ENCODE measurements at regions not wholly inside any gene's neighbourhood (a gene's known extent, or its start where the extent isn't known, plus 50 kb on each side); places are given as distances from the start of the nearest gene placed in this dataset.
"Not testable (repeated sequence)": the region's sequence is repeated elsewhere in the genome, so short reads cannot be mapped to it uniquely, and the experiment has no call there.

DNA sequence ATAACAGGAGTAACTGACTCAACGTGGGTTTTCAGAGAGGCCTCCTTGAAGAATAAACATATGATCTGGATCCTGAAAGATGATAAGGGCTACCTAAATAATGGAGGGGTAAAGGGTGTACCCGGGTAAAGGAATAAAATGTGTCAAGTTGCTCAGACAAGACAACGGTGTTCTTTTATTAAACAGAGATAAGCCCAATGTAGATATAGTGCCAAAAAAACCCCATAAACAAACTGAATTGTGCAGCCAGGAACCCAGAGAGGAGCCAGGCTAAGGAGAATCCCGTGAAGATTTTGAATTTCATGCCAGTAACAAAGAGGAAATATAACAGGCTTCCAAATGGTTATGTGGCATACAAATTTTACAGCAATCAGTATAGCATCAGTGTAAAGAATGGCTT lies 618.2 kb downstream of the CPS1 start:
- no peak for DNase-seq (ENCODE audit: low read depth)
- H3K4me3 ChIP-seq (ENCODE audit: low read depth, low read length), result no peak overlapping the region

DNA sequence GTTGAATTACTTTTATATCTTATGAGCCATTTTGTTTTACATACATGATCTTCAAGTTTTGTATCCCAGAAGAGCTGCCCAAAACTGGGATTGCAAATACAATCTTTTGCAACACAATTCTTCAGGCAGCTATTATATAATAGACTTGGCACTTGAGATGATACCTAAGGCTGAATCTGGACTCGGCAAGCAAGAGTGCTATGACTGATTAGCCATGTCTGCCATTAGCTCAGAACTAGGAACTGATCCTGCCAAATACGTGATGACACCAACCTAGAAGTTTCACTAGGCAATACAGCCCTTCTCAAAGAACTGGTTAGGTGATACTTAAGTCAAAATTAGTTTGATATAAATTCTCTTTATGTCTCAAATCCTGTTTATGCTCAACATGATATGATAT lies 619.6 kb downstream of the CPS1 start:
- no peak overlapping the region for H3K4me3 ChIP-seq (ENCODE audit: low read depth, low read length)
- DNase-seq (ENCODE audit: low read depth), result no peak

DNA sequence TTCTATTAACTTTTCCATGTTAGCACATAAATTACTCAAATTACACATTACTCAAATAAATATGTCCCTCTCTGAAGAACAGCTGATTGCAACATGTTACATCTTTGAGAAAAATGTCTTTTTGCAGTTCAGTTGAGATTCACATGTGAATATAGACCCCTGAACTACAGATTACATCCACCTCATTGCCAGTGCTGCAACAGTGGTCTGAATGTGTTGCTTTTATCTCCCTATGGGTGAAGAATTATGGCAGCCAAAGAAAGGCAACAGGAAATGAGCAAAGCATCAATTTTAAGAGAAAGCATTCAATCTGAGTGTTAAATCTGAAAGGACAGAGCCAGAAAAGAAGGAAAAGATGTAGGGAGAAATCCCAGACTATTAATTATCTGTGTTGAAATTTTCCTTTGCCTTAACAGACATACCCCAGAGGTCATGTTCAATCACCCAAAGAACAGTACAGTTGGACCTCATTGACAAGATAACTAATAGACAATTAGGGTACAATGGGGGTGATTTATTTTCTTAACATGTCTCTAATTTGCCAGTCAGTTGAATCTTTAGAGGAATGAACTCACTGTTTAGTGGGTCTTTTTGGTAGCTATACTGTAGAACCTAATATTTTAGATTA lies 620.2 kb downstream of the CPS1 start:
- no peak overlapping the region for H3K4me3 ChIP-seq (ENCODE audit: low read depth, low read length)
- no peak for DNase-seq (ENCODE audit: low read depth)

DNA sequence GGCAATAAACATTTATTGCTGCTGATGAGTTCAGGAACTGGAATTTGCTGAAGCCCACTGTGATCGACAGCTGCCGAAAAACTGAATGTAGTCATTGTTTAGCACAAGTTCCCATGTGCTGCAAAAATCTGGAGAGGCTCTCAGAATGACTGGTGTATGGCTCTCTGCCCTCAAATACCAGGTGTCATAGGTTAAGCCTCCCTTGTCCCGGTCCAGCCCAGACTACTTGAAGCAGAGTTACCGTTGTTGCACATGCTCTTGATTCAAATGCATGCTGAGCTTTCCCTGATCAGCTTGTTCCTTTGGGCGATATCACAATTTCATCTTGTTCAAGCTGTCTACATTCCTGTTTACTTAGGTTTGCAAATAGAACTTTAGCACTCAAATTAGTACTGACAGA lies 625.2 kb downstream of the CPS1 start:
- DNase-seq (ENCODE audit: low read depth), result peak; percentile 8
- H3K4me3 ChIP-seq (ENCODE audit: low read depth, low read length), result no peak overlapping the region

DNA sequence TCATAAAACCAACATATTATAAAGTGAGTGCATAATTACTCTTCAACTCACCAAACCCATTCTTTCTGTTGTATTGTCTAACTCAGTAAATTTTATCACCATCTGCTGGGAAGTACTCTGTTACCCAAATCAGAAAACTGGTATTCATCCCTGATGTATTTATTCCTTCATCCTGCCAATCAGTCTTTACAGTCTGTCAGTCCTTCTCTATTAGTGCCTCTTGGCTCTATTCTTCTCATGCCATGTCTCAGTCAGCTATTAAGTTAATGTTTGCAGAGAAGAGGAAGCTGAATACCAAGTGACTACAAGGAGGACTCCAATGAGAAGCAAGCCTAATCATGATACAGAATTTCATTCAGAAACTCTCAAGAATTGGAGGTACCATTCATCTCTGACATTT lies 631.2 kb downstream of the CPS1 start:
- H3K4me3 ChIP-seq (ENCODE audit: low read depth, low read length), result no peak overlapping the region
- no peak for DNase-seq (ENCODE audit: low read depth)

DNA sequence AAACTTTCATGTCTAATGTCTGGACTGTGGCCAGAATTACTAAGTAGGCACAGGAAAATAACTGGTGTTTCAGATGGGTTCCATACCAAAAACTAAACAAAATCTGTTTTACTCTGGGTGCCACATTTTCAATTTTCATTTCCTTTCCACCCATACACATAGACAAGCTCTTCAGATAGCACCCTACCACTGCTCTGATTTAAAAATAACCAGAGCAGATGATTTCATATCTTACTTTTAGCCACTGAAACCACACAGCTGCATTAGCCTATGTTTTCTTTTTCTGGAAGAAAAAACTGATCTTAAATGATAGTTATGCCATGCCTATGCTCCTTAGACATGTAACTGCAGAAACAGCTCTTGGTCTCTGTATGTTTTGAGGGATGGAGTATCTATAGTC lies 647.6 kb downstream of the CPS1 start:
- no peak overlapping the region for H3K4me3 ChIP-seq (ENCODE audit: low read depth, low read length)
- no peak for DNase-seq (ENCODE audit: low read depth)

DNA sequence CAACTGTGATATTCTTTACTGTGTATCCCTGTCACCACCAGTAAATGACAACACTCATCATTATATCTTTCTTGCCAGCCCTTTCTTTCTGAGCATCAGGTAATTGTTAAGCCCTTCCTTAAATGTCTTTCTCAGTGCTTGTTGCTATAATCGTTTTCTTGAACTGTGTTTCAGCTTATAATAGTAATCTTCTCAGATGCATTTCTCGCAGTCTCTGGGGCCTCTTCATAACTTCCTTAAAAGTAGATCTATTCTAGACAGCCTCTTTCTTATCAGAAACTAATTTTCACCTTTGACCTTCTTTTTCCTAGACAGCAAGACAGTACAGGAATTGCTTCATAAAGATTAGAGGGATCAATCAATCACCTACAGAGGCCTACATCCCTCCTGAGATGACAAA lies 648.1 kb downstream of the CPS1 start:
- no peak overlapping the region for H3K4me3 ChIP-seq (ENCODE audit: low read depth, low read length)

DNA sequence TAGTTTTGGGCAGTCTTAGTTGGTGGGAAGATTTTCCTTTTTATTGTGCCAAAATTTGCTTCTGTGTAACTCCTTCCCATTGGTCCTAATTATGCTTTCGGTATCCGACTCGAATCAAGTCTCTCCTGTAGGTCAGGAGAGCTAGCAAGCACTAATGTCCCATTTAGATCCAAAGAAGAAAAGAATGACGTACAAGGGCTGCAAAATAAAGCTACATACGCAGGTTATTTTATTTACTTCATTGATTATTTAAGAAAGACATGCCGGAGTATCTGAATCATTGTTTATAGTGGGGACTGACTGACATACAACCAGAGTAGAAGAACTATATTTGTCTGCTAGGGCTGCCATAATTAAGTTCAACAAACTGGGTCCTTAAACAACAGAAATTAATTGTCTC lies 648.5 kb downstream of the CPS1 start:
- no peak for DNase-seq (ENCODE audit: low read depth)
- no peak overlapping the region for H3K4me3 ChIP-seq (ENCODE audit: low read depth, low read length)

More for the DNA sequence above, 648.1 kb downstream of the CPS1 start:
- no peak for DNase-seq (ENCODE audit: low read depth)

DNA sequence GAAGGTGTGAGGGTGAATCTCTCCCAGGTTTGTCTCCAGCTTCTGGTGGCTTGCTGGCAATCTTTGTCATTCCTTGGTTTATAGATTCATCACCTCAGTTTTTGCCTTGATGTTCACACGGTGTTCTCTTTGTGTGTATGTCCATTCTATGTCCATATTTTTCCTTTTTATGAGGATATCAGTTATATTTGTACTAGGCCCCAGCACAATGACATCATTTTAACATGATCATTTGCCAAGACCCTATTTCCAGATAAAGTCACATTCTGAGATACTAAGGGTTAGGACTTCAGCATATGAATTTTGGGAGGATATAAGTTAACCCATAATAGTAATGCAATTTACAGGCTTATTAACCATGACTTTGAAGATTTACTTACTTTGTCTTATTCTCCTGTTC lies 649.0 kb downstream of the CPS1 start:
- DNase-seq (ENCODE audit: low read depth), result no peak
- H3K4me3 ChIP-seq (ENCODE audit: low read depth, low read length), result no peak overlapping the region

DNA sequence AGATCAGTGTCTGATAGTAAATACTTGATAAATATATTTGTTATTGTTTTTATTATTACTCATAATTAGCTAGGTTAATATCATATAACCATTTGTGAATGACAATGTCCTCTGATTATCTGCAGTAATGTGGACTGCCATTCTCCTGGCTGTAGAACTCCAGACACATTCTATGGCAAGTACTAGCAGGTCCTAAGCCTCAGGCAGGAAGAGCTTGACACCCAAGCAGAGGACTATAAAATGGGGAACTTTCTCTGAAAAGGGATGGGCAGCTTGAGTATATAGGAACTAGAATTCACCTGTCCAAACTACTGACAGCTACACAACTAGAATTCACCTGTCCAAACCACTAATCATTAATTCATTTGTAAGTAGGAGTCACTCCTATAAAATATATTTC lies 649.4 kb downstream of the CPS1 start:
- no peak overlapping the region for H3K4me3 ChIP-seq (ENCODE audit: low read depth, low read length)
- DNase-seq (ENCODE audit: low read depth), result no peak

DNA sequence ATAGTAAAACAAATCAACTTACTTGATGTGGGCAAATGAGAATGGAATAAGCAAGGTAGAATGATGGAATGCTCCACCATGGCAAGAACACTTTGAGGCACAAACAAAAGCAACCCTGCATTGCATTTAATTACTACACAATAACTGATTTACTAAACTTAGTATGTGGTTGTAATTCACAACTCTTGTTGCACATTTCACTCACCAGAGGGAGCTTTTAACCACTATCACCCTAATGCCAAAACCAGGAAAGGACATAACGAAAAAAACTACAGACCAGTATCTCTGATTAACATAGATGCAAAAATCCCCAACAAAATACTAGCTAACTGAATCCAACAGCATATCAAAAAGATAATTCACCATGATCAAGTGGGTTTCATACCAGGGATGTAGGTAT lies 659.8 kb downstream of the CPS1 start:
- no peak overlapping the region for H3K4me3 ChIP-seq (ENCODE audit: low read depth, low read length)
- no peak for DNase-seq (ENCODE audit: low read depth)

DNA sequence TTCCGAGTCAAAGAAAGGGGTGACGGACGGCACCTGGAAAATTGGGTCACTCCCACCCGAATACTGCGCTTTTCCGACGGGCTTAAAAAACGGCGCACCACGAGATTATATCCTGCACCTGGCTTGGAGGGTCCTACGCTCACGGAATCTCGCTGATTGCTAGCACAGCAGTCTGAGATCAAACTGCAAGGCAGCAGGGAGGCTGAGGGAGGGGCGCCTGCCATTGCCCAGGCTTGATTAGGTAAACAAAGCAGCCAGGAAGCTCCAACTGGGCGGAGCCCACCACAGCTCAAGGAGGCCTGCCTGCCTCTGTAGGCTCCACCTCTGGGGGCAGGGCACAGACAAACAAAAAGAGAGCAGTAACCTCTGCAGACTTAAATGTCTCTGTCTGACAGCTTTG lies 663.1 kb downstream of the CPS1 start:
- DNase-seq (ENCODE audit: low read depth); H3K4me3 ChIP-seq (ENCODE audit: low read depth, low read length): not testable (repeated sequence)

DNA sequence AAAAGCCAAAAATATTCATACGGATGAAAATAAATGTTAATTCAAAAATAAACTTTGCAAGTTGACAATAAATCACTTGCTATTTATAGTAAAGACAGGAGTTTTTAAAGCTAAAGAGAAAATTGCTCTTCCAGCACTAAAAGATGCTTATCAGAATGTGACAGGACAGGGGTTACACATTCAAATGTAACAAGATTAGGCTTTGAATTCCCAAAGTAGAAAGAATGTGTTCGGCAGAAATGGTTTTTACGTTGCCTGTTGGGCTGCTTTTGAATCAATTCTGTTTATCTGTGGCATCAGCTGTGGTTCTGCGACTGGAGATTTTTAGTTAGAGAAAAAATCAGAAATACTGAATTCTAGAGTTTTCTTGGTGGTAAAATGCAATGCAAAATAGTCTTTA lies 669.4 kb downstream of the CPS1 start:
- no peak for DNase-seq (ENCODE audit: low read depth)
- H3K4me3 ChIP-seq (ENCODE audit: low read depth, low read length), result no peak overlapping the region

DNA sequence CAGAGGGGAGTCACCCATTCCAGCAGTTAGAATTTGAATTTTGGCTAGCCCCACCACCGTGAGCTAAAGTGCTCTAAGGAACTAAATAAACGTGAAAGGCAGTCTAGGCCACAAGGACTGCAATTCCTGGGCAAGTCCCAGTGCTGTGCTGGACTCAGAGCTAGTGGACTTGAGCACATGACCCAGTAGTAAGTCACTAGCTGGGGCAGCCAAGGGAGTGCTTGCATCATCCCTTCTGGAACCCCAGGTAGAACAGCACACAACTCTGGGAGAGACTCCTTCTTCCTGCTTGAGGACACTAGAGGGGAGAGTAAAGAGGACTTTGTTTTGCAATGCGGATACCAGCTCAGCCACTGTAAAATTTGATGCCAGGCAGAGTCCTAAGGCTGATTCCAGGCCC lies 672.2 kb downstream of the CPS1 start:
- no peak overlapping the region for H3K4me3 ChIP-seq (ENCODE audit: low read depth, low read length)
- DNase-seq (ENCODE audit: low read depth), result no peak

DNA sequence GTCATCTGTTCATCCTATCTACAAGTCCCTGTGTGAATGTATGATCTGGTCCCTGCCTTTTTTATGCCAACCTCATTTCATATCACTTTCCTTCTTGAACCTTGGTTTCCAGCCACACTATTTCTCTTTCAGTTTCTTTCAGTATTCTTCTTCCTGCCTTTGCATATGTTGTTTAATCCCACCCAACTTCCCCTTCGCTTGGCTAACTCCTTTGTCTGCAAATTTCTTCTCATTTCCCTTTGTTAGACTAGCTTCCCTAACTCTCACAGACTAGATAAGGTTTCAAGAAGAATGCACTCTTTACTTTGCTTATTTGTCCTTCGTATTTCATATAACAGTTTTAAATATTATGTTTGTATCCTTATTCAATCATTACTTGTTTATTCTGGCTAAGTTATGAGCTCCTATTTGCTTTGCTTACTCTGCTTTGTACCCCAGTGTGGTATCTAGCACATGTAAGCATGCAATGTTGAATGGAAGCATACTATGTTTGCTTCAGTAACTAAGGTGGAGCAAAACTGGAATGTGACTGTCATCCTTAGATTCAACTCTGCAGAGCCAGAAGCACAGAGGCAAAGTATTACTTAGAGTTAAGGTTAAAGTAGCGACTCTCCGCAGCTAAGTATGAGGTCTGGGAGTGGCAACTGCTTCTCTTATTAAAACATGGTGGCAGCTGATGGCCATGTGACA lies 681.3 kb downstream of the CPS1 start:
- no peak for DNase-seq (ENCODE audit: low read depth)
- H3K4me3 ChIP-seq (ENCODE audit: low read depth, low read length), result no peak overlapping the region

DNA sequence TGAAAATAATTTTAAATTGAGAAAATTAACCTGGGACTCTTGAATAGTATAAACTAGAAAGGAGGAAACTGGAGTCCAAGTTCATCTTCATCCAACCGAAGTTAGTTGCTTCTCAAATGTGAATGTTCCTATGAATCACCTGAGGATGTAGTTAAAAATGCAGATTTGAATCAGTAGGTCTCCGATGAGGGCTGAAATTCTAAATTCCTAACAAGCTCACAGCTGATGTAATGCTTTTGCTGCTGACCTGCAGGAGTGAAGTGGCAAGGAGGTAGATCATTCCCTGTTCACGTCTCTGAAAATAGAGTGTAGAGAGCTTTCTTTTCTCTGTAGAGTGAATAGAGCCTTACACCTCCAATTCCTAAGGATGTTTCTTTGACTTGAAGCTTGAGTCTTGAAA lies 685.5 kb downstream of the CPS1 start:
- DNase-seq (ENCODE audit: low read depth), result no peak

DNA sequence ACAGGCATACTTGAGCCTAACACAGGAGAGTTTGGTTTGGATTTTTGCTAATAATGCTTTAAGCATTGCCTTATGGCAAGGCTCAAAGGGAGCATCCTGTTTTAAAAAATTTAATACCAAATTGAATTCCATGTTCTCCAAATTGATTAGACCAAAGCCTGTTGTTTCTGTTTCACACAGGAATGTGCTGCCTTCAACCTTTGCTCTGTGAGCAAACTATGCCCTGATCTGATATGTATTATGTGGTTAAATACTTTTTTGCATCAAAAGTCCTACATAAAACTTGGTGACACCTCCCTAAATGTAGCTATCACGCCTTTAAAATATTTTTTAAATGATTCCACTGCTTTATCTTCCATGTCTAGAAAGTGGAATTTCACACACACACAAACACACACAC lies 691.4 kb downstream of the CPS1 start:
- no peak for DNase-seq (ENCODE audit: low read depth)
- H3K4me3 ChIP-seq (ENCODE audit: low read depth, low read length), result no peak overlapping the region

More for the DNA sequence above, 685.5 kb downstream of the CPS1 start:
- no peak overlapping the region for H3K4me3 ChIP-seq (ENCODE audit: low read depth, low read length)

DNA sequence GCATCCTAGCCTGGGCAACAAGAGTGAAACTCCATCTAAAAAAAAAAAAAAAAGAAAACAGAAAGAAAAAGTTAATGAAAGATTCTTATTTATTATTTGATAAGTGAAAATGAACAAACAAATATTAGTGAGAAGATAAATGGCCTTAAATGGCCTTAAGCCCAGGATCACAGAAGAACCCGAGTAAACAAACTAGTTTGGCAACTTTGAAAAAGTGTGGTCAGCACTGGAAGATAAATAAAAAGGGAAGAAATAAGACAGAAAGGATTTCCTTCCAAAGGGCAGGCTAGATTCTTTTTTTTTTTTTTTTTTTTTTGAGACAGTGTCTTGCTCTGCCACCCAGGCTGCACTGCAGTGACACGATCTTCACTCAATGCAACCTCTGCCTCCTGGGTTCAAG lies 692.4 kb downstream of the CPS1 start:
- no peak overlapping the region for H3K4me3 ChIP-seq (ENCODE audit: low read depth, low read length)
- DNase-seq (ENCODE audit: low read depth), result no peak

DNA sequence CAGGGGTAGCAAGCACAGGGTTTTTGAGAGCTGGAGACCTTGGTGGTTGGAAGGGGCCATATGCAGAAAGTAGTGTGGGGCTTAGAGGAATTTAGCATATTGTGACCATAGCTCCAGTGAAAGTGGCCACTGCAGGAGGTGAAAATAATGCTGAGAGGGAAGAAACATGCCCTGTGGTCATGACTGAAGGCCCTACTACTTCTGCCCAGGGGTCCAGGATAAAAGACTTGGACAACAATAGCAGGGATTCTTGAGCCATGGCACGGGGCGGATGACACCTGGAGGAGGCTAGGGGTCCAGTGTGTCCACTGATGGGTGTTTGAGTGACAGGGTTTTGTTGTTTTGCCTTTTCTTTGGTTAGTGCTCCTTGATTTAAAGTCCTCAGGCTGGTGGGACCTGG lies 694.6 kb downstream of the CPS1 start:
- no peak for DNase-seq (ENCODE audit: low read depth)
- no peak overlapping the region for H3K4me3 ChIP-seq (ENCODE audit: low read depth, low read length)

DNA sequence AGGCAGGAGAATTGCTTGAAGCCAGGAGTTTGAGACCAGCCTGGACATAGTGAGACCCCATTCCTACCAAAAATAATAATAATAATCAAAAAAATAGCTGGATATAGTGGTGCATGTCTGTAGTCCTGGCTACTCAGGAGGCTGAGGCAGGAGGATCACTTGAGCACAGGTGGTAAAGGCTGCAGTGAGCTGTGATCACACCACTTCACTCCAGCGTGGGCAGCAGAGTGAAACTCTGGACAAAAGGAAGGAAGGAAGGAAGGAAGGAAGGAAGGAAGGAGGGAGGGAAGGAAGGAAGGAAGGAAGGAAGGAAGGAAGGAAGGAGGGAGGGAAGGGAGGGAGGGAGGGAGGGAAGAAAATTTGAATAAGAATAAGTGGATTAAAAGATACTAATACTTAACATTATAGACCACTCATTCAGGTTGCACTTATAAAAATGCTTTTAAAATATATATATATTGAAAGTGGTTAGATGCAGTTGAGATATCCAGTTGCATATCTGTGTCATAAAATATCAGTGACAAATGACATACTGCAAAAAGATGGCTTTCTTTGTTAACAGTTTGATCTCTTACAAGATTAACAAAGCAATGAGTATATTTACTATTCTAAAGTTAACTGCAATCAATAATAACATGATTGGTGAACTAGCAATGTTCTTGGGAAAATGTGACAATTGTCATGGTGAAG lies 702.4 kb downstream of the CPS1 start:
- no peak overlapping the region for H3K4me3 ChIP-seq (ENCODE audit: low read depth, low read length)
- no peak for DNase-seq (ENCODE audit: low read depth)
